ENCODE measurements at regions not wholly inside any gene's neighbourhood (a gene's known extent, or its start where the extent isn't known, plus 50 kb on each side); places are given as distances from the start of the nearest gene placed in this dataset.

DNA sequence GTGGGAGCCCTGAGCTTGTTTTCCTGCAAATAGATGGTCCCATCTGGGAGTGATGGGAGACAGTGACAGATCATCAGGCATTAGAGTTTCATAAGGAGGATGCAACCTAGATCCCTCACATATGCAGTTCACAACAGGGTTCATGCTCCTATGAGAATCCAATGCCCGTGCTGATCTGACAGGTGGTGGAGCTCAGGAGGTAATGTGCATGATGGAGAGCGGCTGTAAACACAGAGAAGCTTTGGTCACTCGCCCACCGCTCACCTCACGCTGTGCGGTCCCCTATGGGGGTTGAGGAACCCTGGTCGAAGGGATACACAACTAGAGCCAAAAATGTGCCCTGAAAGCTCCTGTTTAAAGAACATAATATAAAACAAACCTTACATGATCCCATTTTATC, 88.5 kb upstream of the CREB5 start:
- TF ChIP-seq, protein P1, sequence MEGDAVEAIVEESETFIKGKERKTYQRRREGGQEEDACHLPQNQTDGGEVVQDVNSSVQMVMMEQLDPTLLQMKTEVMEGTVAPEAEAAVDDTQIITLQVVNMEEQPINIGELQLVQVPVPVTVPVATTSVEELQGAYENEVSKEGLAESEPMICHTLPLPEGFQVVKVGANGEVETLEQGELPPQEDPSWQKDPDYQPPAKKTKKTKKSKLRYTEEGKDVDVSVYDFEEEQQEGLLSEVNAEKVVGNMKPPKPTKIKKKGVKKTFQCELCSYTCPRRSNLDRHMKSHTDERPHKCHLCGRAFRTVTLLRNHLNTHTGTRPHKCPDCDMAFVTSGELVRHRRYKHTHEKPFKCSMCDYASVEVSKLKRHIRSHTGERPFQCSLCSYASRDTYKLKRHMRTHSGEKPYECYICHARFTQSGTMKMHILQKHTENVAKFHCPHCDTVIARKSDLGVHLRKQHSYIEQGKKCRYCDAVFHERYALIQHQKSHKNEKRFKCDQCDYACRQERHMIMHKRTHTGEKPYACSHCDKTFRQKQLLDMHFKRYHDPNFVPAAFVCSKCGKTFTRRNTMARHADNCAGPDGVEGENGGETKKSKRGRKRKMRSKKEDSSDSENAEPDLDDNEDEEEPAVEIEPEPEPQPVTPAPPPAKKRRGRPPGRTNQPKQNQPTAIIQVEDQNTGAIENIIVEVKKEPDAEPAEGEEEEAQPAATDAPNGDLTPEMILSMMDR (IDR thresholded peaks at IDR 0.05) = no peak
- no peak for TF ChIP-seq POLR2AphosphoS5 (IDR thresholded peaks at IDR 0.05; ENCODE audit: insufficient read depth in 1 of 2, low read depth in 1 of 2)
